ENCODE measurements at regions not wholly inside any gene's neighbourhood (a gene's known extent, or its start where the extent isn't known, plus 50 kb on each side); places are given as distances from the start of the nearest gene placed in this dataset.

- no peak overlapping the region for H3K4me3 ChIP-seq (ENCODE audit: low read depth in 2 of 2, low read length in 2 of 2)
- no peaks in the 10 kb centered on the region for H3K9me3 ChIP-seq (ENCODE audit: control insufficient read depth, insufficient read depth, low read depth, low read length)
- ATAC-seq, result no peak
- intact Hi-C loops (cut with micrococcal nuclease; ENCODE audit: unreplicated experiment), result no loop called here
- DNase-seq (ENCODE audit: low read depth, low spot score), result no peak
- BruUV-seq (replicated peaks), result no TSS peak
- no peak overlapping the region for H3K27ac ChIP-seq (ENCODE audit: low read length)
- ChIA-PET CTCF (no interaction called here), POLR2A (no interaction called here)
- no peaks in the 10 kb centered on the region for H3K36me3 ChIP-seq (ENCODE audit: control insufficient read depth, insufficient read depth, low read length)
- no peaks in the 10 kb centered on the region; the same call in 1 of the 2 replicates for H3K27me3 ChIP-seq (ENCODE audit: control insufficient read depth, insufficient read depth, low read length)
- in situ Hi-C loops (cut with HindIII; ENCODE audit: low pct_unique_long_range_greater_than_20kb, low sequenced_read_pairs), result no loop called here
- TF ChIP-seq SIN3A (IDR thresholded peaks at IDR 0.05; ENCODE audit: borderline replicate concordance, insufficient read depth, low read depth, low read length) (no peak), REST (IDR thresholded peaks at IDR 0.05; ENCODE audit: insufficient read depth in 1 of 2, low read depth in 2 of 2, low read length in 1 of 2) (no peak), TCF7L2 (IDR thresholded peaks at IDR 0.05; ENCODE audit: low read depth, low read length) (no peak), CTCF (IDR thresholded peaks at IDR 0.05) (no peak), POLR2AphosphoS5 (IDR thresholded peaks at IDR 0.05; ENCODE audit: low read depth, low read length) (no peak)
- no peaks in the 10 kb centered on the region for H3K4me1 ChIP-seq (ENCODE audit: control insufficient read depth, insufficient read depth, low read length)
Measured at GRCh38 chr3:152056987-152057386, 183.5 kb downstream of the SUCNR1 start.

GRCh38 chr3:152058856-152059255 is 185.4 kb downstream of the SUCNR1 start:
- in situ Hi-C loops (cut with HindIII; ENCODE audit: low pct_unique_long_range_greater_than_20kb, low sequenced_read_pairs), result no loop called here
- ChIA-PET POLR2A (no interaction called here), CTCF (no interaction called here)
- BruUV-seq (replicated peaks), result no TSS peak
- TF ChIP-seq TCF7L2 (IDR thresholded peaks at IDR 0.05; ENCODE audit: low read depth, low read length) (no peak), SIN3A (IDR thresholded peaks at IDR 0.05; ENCODE audit: borderline replicate concordance, insufficient read depth, low read depth, low read length) (no peak), REST (IDR thresholded peaks at IDR 0.05; ENCODE audit: insufficient read depth in 1 of 2, low read depth in 2 of 2, low read length in 1 of 2) (no peak), POLR2AphosphoS5 (IDR thresholded peaks at IDR 0.05; ENCODE audit: low read depth, low read length) (no peak), CTCF (IDR thresholded peaks at IDR 0.05) (no peak)
- Histone ChIP-seq H3K27ac (ENCODE audit: low read length) (no peak overlapping the region), H3K9me3 (ENCODE audit: control insufficient read depth, insufficient read depth, low read depth, low read length) (no peaks in the 10 kb centered on the region), H3K27me3 (ENCODE audit: control insufficient read depth, insufficient read depth, low read length) (no peaks in the 10 kb centered on the region; the same call in 1 of the 2 replicates), H3K4me1 (ENCODE audit: control insufficient read depth, insufficient read depth, low read length) (no peaks in the 10 kb centered on the region), H3K4me3 (ENCODE audit: low read depth in 2 of 2, low read length in 2 of 2) (no peak overlapping the region), H3K36me3 (ENCODE audit: control insufficient read depth, insufficient read depth, low read length) (no peaks in the 10 kb centered on the region)
- DNase-seq (ENCODE audit: low read depth, low spot score) (no peak), ATAC-seq (no peak)
- intact Hi-C loops (cut with micrococcal nuclease; ENCODE audit: unreplicated experiment), result no loop called here
